ENCODE measurements at regions not wholly inside any gene's neighbourhood (a gene's known extent, or its start where the extent isn't known, plus 50 kb on each side); places are given as distances from the start of the nearest gene placed in this dataset.

GRCh38 chr18:40866968-40867367 is 1088.1 kb upstream of the PIK3C3 start:
- no peak for TF ChIP-seq CTCF (IDR thresholded peaks at IDR 0.05)
- no peak for TF ChIP-seq POLR2A (IDR thresholded peaks at IDR 0.05)
- no peak for TF ChIP-seq EP300 (IDR thresholded peaks at IDR 0.05)

Measured in sigmoid colon (tissue), 4 donors.